Endothelial cell of umbilical vein (primary cell): ENCODE measurements at regions not wholly inside any gene's neighbourhood (a gene's known extent, or its start where the extent isn't known, plus 50 kb on each side); places are given as distances from the start of the nearest gene placed in this dataset.
"Not testable (repeated sequence)": the region's sequence is repeated elsewhere in the genome, so short reads cannot be mapped to it uniquely, and the experiment has no call there.

Experiments used
- BruUV-seq: library from RNA; stranded (reverse); fragments of 400-500 nt; replicated peaks from 2 replicates; lab custom pipeline; 2021; lab: Mats Ljungman, UMichigan
- CTCF ChIA-PET: fragments of 300-600, 350-600 bp; sonication (Branson Sonifier 250); formaldehyde crosslinking; loops from one replicate; lab custom pipeline; 2021; ENCODE audit warnings: antibody characterized with exemption, inconsistent platforms; lab: Charles Lee
- POLR2A ChIA-PET: fragments of 300-600, 350-600 bp; sonication (Branson Sonifier 250); formaldehyde crosslinking; loops from one replicate; lab custom pipeline; 2021; ENCODE audit warnings: antibody characterized with exemption, inconsistent platforms; lab: Charles Lee
- DNase-seq: peaks from one replicate; pipeline ENCODE4 v3.0.0-alpha.2; 2011; ENCODE audit warnings: low read depth, low spot score
- FAIRE-seq: peaks from 2 replicates; lab custom pipeline; 2011; peaks lifted over from hg19 to GRCh38; lab: Jason Lieb, UNC
- H2AFZ ChIP-seq: 2 replicates; pipeline ENCODE4 v1.6.0; 2012; ENCODE audit warnings: low read depth, low read length, control low read depth, inconsistent platforms
- H3K27ac ChIP-seq: 2 replicates; pipeline ENCODE4 v1.5.1; 2011; ENCODE audit warnings: low read depth, mild to moderate bottlenecking, control low read depth, low read length, moderate library complexity; ENCODE audit not compliant: insufficient read depth
- H3K27me3 ChIP-seq, 2 experiments: 2 replicates each; pipeline versions ENCODE4 v1.6.0 to v1.6.1; 2011; ENCODE audit warnings: low read length in 2 of 2, mixed read lengths in 1 of 2; ENCODE audit not compliant: control insufficient read depth in 2 of 2, insufficient read depth in 2 of 2
- H3K36me3 ChIP-seq, 2 experiments: 2 replicates in 1 of 2; 3 replicates in 1 of 2; pipeline ENCODE4 v1.5.1; 2011; ENCODE audit warnings: low read length in 2 of 2, mild to moderate bottlenecking in 1 of 2, moderate library complexity in 1 of 2; ENCODE audit not compliant: control insufficient read depth in 2 of 2, insufficient read depth in 2 of 2; ENCODE audit errors: extremely low read depth in 1 of 2
- H3K4me1 ChIP-seq: 3 replicates; pipeline ENCODE4 v1.5.1; 2011; ENCODE audit warnings: mild to moderate bottlenecking, low read length; ENCODE audit not compliant: control insufficient read depth, insufficient read depth; ENCODE audit errors: extremely low read depth
- H3K4me2 ChIP-seq: 2 replicates; pipeline ENCODE4 v1.6.1; 2011; ENCODE audit warnings: low read length, control low read depth, mixed read lengths; ENCODE audit not compliant: insufficient read depth
- H3K4me3 ChIP-seq, 3 experiments: fragments of 200-600 bp in 1 of 3; sonication (generic), shearing (Covaris generic) in 1 of 3; replicated peaks in 1 of 3; 2 replicates each; pipeline ENCODE4 v1.5.1; 2011 to 2016; ENCODE audit warnings: control low read depth in 3 of 3, low read length in 3 of 3, mild to moderate bottlenecking in 2 of 3, inconsistent platforms in 1 of 3, low read depth in 1 of 3, moderate library complexity in 1 of 3; ENCODE audit not compliant: insufficient read depth in 1 of 3
- H3K79me2 ChIP-seq: 2 replicates; pipeline ENCODE4 v1.6.0; 2012; ENCODE audit warnings: low read length, inconsistent platforms; ENCODE audit not compliant: control insufficient read depth, insufficient read depth
- H3K9ac ChIP-seq: replicated peaks from 2 replicates; pipeline ENCODE3; 2011; ENCODE audit warnings: low read length, control low read depth; ENCODE audit not compliant: insufficient read depth; ENCODE audit errors: extremely low read depth
- H3K9me1 ChIP-seq: replicated peaks from 3 replicates; pipeline ENCODE4 v1.6.0; 2011; ENCODE audit warnings: mild to moderate bottlenecking, low read length; ENCODE audit not compliant: control insufficient read depth, insufficient read depth; ENCODE audit errors: extremely low read depth
- H3K9me3 ChIP-seq: replicated peaks from 2 replicates; pipeline ENCODE4 v1.5.1; 2012; ENCODE audit warnings: low read length, inconsistent platforms; ENCODE audit not compliant: control insufficient read depth, insufficient read depth
- H4K20me1 ChIP-seq: replicated peaks from 2 replicates; pipeline ENCODE3; 2011; ENCODE audit warnings: mild to moderate bottlenecking, low read length; ENCODE audit not compliant: control insufficient read depth, insufficient read depth; ENCODE audit errors: extremely low read depth
- dilution Hi-C: fragments of 300-500 bp; cut with MboI; formaldehyde crosslinking; loops from one replicate; pipeline ENCODE4 v1.15.0; 2019; ENCODE audit warnings: low sequenced_read_pairs; ENCODE audit not compliant: extremely low pct_ligation_motif_present
- intact Hi-C: fragments of 100-400 bp; cut with micrococcal nuclease; formaldehyde crosslinking; loops from one replicate; pipeline ENCODE4 v1.10.0; 2022

GRCh38 chr1:148325031-148325430 is 158.1 kb downstream of the PPIAL4G start:
- FAIRE-seq, DNase-seq, H4K20me1 ChIP-seq, H3K79me2 ChIP-seq, H3K4me2 ChIP-seq, H3K9me1 ChIP-seq, POLR2A ChIA-PET, H3K27ac ChIP-seq, dilution Hi-C loops, H2AFZ ChIP-seq, H3K36me3 ChIP-seq, H3K9ac ChIP-seq, H3K4me1 ChIP-seq, intact Hi-C loops, CTCF ChIA-PET, BruUV-seq, H3K4me3 ChIP-seq, H3K9me3 ChIP-seq: not testable (repeated sequence)
- peaks cover 15 to 17% of the 10 kb centered on the region in 2 experiments for H3K27me3 ChIP-seq

- H2AFZ ChIP-seq, FAIRE-seq, H3K36me3 ChIP-seq, H3K27ac ChIP-seq, DNase-seq, H3K4me2 ChIP-seq, H3K9ac ChIP-seq, H3K4me3 ChIP-seq, intact Hi-C loops, POLR2A ChIA-PET, H3K9me1 ChIP-seq, H3K4me1 ChIP-seq, dilution Hi-C loops, H3K9me3 ChIP-seq, H4K20me1 ChIP-seq, CTCF ChIA-PET, H3K79me2 ChIP-seq, BruUV-seq: not testable (repeated sequence)
- H3K27me3 ChIP-seq: peaks cover 10 to 12% of the 10 kb centered on the region in 2 experiments
Measured at GRCh38 chr1:148324465-148324864, 158.6 kb downstream of the PPIAL4G start.

GRCh38 chr1:148320079-148320478 is 163.0 kb downstream of the PPIAL4G start:
- H3K9ac ChIP-seq, DNase-seq, H3K4me1 ChIP-seq, H4K20me1 ChIP-seq, intact Hi-C loops, H3K4me3 ChIP-seq, H3K9me1 ChIP-seq, H3K9me3 ChIP-seq, H3K4me2 ChIP-seq, CTCF ChIA-PET, H3K36me3 ChIP-seq, POLR2A ChIA-PET, BruUV-seq, H2AFZ ChIP-seq, H3K27ac ChIP-seq, dilution Hi-C loops, H3K79me2 ChIP-seq, FAIRE-seq: not testable (repeated sequence)
- peaks cover 26 to 41% of the 10 kb centered on the region in 2 experiments for H3K27me3 ChIP-seq
